ENCODE measurements at regions not wholly inside any gene's neighbourhood (a gene's known extent, or its start where the extent isn't known, plus 50 kb on each side); places are given as distances from the start of the nearest gene placed in this dataset.

DNA sequence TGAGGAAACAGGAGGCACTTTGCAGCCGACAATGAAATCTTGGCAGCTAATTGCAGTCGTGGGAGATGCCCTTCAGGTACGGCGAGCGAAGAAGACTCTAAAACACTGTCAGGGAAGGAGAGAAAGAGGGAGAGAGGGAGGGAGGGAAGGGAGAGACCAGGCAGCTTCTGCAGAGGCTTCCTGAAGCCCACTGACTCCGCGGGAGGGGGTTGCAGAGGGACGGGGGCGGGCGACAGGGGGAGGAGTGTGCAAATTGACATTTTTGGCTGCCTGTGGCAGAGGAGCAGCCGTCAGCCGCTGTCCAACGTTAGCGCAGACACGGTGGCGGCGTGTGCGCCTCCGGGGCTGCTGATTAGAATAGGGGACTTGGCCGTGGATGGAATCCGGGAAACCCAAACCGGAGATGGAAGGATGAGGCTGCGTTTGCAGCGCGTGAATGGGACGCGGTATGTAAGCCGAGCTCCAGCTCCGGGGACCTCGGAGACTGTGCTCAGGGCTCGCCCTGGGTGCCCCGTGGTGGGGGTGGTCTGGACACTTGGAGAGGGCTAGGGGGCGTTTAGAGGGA, 849.1 kb upstream of the RBFOX1 start:
- Mint-ChIP-seq H3K9me3 (peaks cover 0 to 7% (median 4%) of the 10 kb centered on the region in 7 donors), H3K27me3 (peaks cover 4% of the 10 kb centered on the region), H3K36me3 (no peaks in the 10 kb centered on the region), H3K4me3 (no peak overlapping the region), H3K27ac (no peak overlapping the region), H3K4me1 (no peaks in the 10 kb centered on the region)
- no peaks in the 10 kb centered on the region for H3K36me3 ChIP-seq (ENCODE audit: control insufficient read depth, insufficient read depth, low read length)
- no peak overlapping the region for H3K4me3 ChIP-seq (ENCODE audit: low read depth, low read length)
- no peaks in the 10 kb centered on the region for H3K27me3 ChIP-seq (ENCODE audit: control insufficient read depth, insufficient read depth, low read length)
- no peak overlapping the region for H3K27ac ChIP-seq (ENCODE audit: insufficient read depth, low read length, poor library complexity, severe bottlenecking)
- DNase-seq (no peak), ATAC-seq (ENCODE audit: low read depth in 2 of 2) (no peak)
- no peaks in the 10 kb centered on the region for H3K9me3 ChIP-seq (ENCODE audit: control insufficient read depth in 2 of 2, low read length in 2 of 2)
- no peaks in the 10 kb centered on the region for H3K4me1 ChIP-seq (ENCODE audit: control insufficient read depth, insufficient read depth, low read length, poor library complexity, severe bottlenecking)

DNA sequence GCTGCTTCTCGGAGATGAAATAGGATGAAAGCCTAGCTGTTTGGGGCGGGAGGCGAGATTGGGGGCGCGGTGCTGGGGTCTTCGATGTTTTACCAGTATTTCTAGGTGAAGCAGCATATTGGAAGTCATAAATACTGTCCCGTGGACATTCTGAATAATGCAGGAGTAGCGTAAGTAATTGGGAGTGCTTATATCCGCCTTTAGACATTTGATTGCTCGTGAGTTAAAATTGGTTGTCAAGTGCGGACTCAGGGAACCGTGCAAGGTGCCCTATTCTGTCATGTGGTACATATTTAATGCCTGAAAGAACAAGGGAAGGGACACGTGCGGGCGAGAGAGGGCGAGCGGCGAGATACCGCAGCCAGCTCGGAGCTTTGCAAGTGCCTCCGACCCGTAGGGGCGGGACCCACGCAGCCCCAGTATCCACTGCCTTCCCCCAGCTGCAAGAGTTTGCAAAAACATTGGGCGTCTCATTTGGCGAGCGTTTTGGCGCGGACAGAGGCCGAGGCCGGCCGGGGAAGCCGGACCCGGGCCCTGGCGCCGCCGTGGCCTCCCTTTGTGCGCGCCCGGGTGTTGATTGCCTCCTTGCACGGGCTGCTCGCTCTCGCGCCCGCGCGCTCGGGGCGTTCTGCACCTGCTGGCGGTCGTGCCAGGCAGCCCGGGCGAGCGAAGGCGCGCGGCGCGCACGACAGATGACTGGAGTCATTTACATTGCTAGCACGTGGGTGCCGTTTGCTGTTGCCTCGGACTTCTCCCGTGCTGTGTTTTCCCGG, 849.8 kb upstream of the RBFOX1 start:
- H3K4me1 ChIP-seq (ENCODE audit: control insufficient read depth, insufficient read depth, low read length, poor library complexity, severe bottlenecking): no peaks in the 10 kb centered on the region
- peaks cover 4% of the 10 kb centered on the region for H3K27me3 Mint-ChIP-seq
- no peak overlapping the region for H3K27ac ChIP-seq (ENCODE audit: insufficient read depth, low read length, poor library complexity, severe bottlenecking)
- peaks cover 0 to 7% (median 4%) of the 10 kb centered on the region in 7 donors for H3K9me3 Mint-ChIP-seq
- ATAC-seq (ENCODE audit: low read depth in 2 of 2) (no peak), DNase-seq (no peak)
- H3K4me3 Mint-ChIP-seq: no peak overlapping the region
- H3K27me3 ChIP-seq (ENCODE audit: control insufficient read depth, insufficient read depth, low read length): no peaks in the 10 kb centered on the region
- H3K36me3 ChIP-seq (ENCODE audit: control insufficient read depth, insufficient read depth, low read length): no peaks in the 10 kb centered on the region
- no peak overlapping the region for H3K27ac Mint-ChIP-seq
- no peaks in the 10 kb centered on the region for H3K4me1 Mint-ChIP-seq
- no peaks in the 10 kb centered on the region for H3K36me3 Mint-ChIP-seq
- no peaks in the 10 kb centered on the region for H3K9me3 ChIP-seq (ENCODE audit: control insufficient read depth in 2 of 2, low read length in 2 of 2)
- no peak overlapping the region for H3K4me3 ChIP-seq (ENCODE audit: low read depth, low read length)

DNA sequence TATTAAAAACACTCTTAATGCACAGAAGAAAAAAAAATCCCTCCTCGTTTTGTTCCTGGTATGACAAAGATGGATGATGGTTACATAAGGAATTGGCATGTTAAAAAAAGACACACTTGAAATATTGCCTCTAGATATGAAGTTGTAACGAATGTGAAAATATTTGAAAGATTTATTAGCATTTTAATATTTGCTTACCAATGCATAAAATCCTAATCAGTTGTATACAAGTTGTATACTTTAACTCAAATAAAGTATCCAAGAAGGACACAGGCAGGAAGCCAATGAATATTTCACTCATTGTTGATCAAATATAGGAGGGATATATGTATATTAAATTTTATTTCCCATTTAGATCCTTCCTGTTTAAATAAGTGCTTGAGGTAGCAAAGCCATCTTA, 850.8 kb upstream of the RBFOX1 start:
- Mint-ChIP-seq H3K27ac (no peak overlapping the region), H3K36me3 (no peaks in the 10 kb centered on the region), H3K27me3 (peaks cover 4% of the 10 kb centered on the region), H3K4me1 (peaks cover 0 to 2% (median 0%) of the 10 kb centered on the region in 4 donors), H3K9me3 (peaks cover 0 to 14% (median 4%) of the 10 kb centered on the region in 7 donors), H3K4me3 (no peak overlapping the region)
- H3K36me3 ChIP-seq (ENCODE audit: control insufficient read depth, insufficient read depth, low read length): no peaks in the 10 kb centered on the region
- no peak for ATAC-seq (ENCODE audit: low read depth in 2 of 2)
- H3K27ac ChIP-seq (ENCODE audit: insufficient read depth, low read length, poor library complexity, severe bottlenecking): no peak overlapping the region
- H3K4me1 ChIP-seq (ENCODE audit: control insufficient read depth, insufficient read depth, low read length, poor library complexity, severe bottlenecking): no peaks in the 10 kb centered on the region
- no peak for DNase-seq
- no peaks in the 10 kb centered on the region for H3K9me3 ChIP-seq (ENCODE audit: control insufficient read depth in 2 of 2, low read length in 2 of 2)
- no peak overlapping the region for H3K4me3 ChIP-seq (ENCODE audit: low read depth, low read length)
- H3K27me3 ChIP-seq (ENCODE audit: control insufficient read depth, insufficient read depth, low read length): no peaks in the 10 kb centered on the region

DNA sequence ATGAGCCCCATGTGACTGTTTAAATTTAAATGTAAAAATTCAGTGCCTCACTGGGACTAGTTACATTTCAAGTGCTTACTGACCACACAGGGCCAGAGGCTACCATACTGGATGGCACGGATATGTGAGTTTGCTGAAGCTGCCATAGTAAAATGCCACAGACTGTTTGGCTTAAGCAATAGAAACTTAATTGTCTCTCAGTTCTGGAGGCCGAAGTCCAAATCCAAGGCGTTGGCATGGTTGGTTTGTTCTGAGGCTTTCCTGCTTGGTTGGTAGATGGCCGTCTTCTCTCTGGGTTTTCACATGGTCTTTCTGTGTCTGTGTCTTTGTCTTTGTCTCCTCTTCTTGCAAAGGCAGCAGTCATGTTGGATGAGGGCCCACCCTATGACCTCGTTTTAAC, 878.9 kb upstream of the RBFOX1 start:
- H3K9me3 ChIP-seq (ENCODE audit: control insufficient read depth in 2 of 2, low read length in 2 of 2): peaks cover 3% of the 10 kb centered on the region in 2 experiments
- no peak overlapping the region for H3K4me3 Mint-ChIP-seq
- DNase-seq (no peak), ATAC-seq (ENCODE audit: low read depth in 2 of 2) (no peak)
- no peak overlapping the region for H3K27ac ChIP-seq (ENCODE audit: insufficient read depth, low read length, poor library complexity, severe bottlenecking)
- H3K9me3 Mint-ChIP-seq: peaks cover 5 to 44% (median 11%) of the 10 kb centered on the region in 7 donors
- H3K27me3 Mint-ChIP-seq: no peaks in the 10 kb centered on the region
- no peaks in the 10 kb centered on the region for H3K4me1 Mint-ChIP-seq
- H3K27ac Mint-ChIP-seq: no peak overlapping the region
- H3K36me3 Mint-ChIP-seq: no peaks in the 10 kb centered on the region
- H3K4me1 ChIP-seq (ENCODE audit: control insufficient read depth, insufficient read depth, low read length, poor library complexity, severe bottlenecking): no peaks in the 10 kb centered on the region
- no peaks in the 10 kb centered on the region for H3K27me3 ChIP-seq (ENCODE audit: control insufficient read depth, insufficient read depth, low read length)
- no peaks in the 10 kb centered on the region for H3K36me3 ChIP-seq (ENCODE audit: control insufficient read depth, insufficient read depth, low read length)
- H3K4me3 ChIP-seq (ENCODE audit: low read depth, low read length): no peak overlapping the region

DNA sequence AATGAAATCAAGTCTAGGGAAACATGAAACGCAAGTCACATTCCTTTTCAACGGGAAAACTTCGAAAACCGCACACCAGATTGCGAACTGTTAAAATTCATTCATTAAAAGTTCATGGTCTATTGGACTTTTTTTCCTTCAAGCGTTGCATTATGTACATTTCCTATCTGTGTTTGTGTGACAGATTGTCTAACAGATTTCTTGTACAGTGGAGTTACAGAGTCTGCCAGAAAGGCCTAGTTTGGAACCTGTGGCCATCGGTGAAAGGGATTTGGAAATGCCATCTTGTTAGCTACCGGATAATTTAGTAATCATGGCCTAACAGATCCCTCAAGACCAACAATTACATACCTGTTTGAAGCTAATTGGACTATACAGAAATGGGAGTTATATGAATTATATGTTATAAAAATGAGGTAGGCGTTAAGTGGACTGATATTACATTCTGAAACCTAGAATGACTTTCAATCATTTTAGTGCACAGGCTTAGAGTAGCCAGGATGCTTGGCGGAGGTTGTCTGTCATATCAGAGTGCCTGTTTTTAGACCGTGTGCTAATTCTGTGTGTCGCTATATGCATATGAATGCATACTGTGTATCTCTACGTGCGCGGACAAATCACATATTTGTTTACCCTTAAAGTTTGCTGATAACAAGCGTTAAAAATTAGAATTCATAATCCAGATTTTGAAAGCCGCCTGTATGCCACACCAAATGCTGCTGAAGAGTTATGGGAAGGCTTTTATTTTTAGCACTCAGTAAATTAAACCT, 885.4 kb upstream of the RBFOX1 start:
- Histone ChIP-seq H3K27me3 (ENCODE audit: control insufficient read depth, insufficient read depth, low read length) (no peaks in the 10 kb centered on the region), H3K27ac (ENCODE audit: insufficient read depth, low read length, poor library complexity, severe bottlenecking) (no peak overlapping the region), H3K36me3 (ENCODE audit: control insufficient read depth, insufficient read depth, low read length) (no peaks in the 10 kb centered on the region), H3K4me1 (ENCODE audit: control insufficient read depth, insufficient read depth, low read length, poor library complexity, severe bottlenecking) (no peaks in the 10 kb centered on the region), H3K9me3 (ENCODE audit: control insufficient read depth in 2 of 2, low read length in 2 of 2) (peaks cover 0 to 2% of the 10 kb centered on the region in 2 experiments), H3K4me3 (ENCODE audit: low read depth, low read length) (no peak overlapping the region)
- Mint-ChIP-seq H3K27ac (no peak overlapping the region), H3K36me3 (no peaks in the 10 kb centered on the region), H3K4me3 (no peak overlapping the region), H3K27me3 (no peaks in the 10 kb centered on the region), H3K9me3 (peaks cover 1 to 22% (median 7%) of the 10 kb centered on the region in 7 donors), H3K4me1 (no peaks in the 10 kb centered on the region)
- ATAC-seq (ENCODE audit: low read depth in 2 of 2) (no peak), DNase-seq (no peak)

DNA sequence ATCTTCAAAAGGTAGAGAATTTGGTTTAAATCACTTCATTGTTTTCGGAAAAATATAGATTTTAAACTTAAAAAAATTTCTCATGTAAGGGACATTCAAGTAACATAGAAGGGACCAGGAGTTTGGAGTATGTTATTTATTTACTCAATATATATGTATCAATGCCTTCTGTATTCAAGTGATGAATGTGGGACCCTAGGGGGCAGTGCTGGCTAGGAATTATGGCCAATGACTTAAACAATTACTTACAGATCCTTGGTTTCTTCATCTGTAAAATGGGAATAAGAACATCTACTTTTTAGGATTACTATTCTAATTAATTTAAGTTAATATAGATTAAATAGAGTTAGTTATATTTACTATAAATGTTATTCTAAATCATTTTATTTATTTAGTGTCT, 886.3 kb upstream of the RBFOX1 start:
- Histone ChIP-seq H3K4me1 (ENCODE audit: control insufficient read depth, insufficient read depth, low read length, poor library complexity, severe bottlenecking) (no peaks in the 10 kb centered on the region), H3K27ac (ENCODE audit: insufficient read depth, low read length, poor library complexity, severe bottlenecking) (no peak overlapping the region), H3K4me3 (ENCODE audit: low read depth, low read length) (no peak overlapping the region), H3K36me3 (ENCODE audit: control insufficient read depth, insufficient read depth, low read length) (no peaks in the 10 kb centered on the region), H3K27me3 (ENCODE audit: control insufficient read depth, insufficient read depth, low read length) (no peaks in the 10 kb centered on the region), H3K9me3 (ENCODE audit: control insufficient read depth in 2 of 2, low read length in 2 of 2) (peaks cover 0 to 2% of the 10 kb centered on the region in 2 experiments)
- no peaks in the 10 kb centered on the region for H3K36me3 Mint-ChIP-seq
- DNase-seq: no peak
- H3K4me1 Mint-ChIP-seq: no peaks in the 10 kb centered on the region
- H3K27ac Mint-ChIP-seq: no peak overlapping the region
- no peaks in the 10 kb centered on the region for H3K27me3 Mint-ChIP-seq
- no peak for ATAC-seq (ENCODE audit: low read depth in 2 of 2)
- H3K9me3 Mint-ChIP-seq: peaks cover 1 to 16% (median 6%) of the 10 kb centered on the region in 7 donors
- H3K4me3 Mint-ChIP-seq: no peak overlapping the region

DNA sequence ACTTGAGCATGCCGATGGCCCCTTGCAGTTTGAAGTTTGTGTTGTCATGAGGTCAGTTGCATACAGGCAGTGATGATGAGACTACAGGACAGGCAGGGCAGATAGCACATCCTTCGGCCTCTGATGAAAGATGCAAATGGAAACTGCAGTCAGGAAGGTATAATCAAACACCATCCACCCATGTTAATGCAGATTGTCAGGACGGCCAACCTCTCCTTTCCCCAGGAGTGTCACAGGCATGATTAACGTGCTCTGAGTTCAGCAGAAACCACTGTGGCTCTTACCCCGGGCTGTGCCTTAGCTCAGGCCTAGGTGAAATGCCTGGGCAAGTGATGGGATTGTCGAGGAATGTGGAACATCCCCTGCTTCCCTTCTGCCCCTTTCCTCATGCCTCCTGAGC, 893.5 kb upstream of the RBFOX1 start:
- Mint-ChIP-seq H3K36me3 (no peaks in the 10 kb centered on the region), H3K27ac (no peak overlapping the region), H3K9me3 (peaks cover 3 to 26% (median 9%) of the 10 kb centered on the region in 7 donors), H3K4me1 (no peaks in the 10 kb centered on the region), H3K4me3 (no peak overlapping the region), H3K27me3 (no peaks in the 10 kb centered on the region)
- no peak overlapping the region for H3K4me3 ChIP-seq (ENCODE audit: low read depth, low read length)
- peaks cover 0 to 2% of the 10 kb centered on the region in 2 experiments for H3K9me3 ChIP-seq (ENCODE audit: control insufficient read depth in 2 of 2, low read length in 2 of 2)
- ATAC-seq (ENCODE audit: low read depth in 2 of 2) (no peak), DNase-seq (no peak)
- no peaks in the 10 kb centered on the region for H3K36me3 ChIP-seq (ENCODE audit: control insufficient read depth, insufficient read depth, low read length)
- H3K27me3 ChIP-seq (ENCODE audit: control insufficient read depth, insufficient read depth, low read length): no peaks in the 10 kb centered on the region
- no peaks in the 10 kb centered on the region for H3K4me1 ChIP-seq (ENCODE audit: control insufficient read depth, insufficient read depth, low read length, poor library complexity, severe bottlenecking)
- no peak overlapping the region for H3K27ac ChIP-seq (ENCODE audit: insufficient read depth, low read length, poor library complexity, severe bottlenecking)
